ENCODE measurements at regions not wholly inside any gene's neighbourhood (a gene's known extent, or its start where the extent isn't known, plus 50 kb on each side); places are given as distances from the start of the nearest gene placed in this dataset.
A peak's percentile ranks its signal among the peaks of the same experiment; 100 is the strongest.

DNA sequence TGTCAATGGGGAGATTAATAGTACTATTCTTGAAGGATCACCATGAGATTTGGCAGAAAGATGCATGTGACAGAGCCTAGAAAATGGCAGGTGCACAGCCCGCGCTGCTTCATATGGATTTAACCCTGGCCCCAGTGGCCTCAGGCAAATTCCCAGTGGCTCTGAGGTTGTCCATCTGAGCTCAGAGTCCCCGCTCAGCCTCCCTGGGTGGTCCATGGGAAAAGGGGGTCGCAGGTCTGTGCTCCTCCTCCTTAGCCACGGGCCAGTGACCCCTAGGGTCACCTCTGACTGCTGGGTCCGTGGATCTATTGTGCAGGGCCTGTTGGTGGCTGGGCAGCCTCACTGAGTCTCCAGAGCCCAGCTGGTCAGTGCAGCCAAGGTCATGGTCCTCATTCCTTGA lies 93.3 kb upstream of the BOD1 start:
- DNase-seq (ENCODE audit: low spot score in 2 of 2): no peak
- H3K27me3 ChIP-seq: no peaks in the 10 kb centered on the region
- no peak overlapping the region for H3K27ac ChIP-seq
- H3K9me3 ChIP-seq: no peaks in the 10 kb centered on the region
- no peaks in the 10 kb centered on the region for H3K36me3 ChIP-seq
- WGBS: 68% methylated on average over 5 of the region's 6 CpGs
- TF ChIP-seq EP300 (IDR thresholded peaks at IDR 0.05) (no peak), POLR2A (IDR thresholded peaks at IDR 0.05) (no peak), POLR2AphosphoS5 (IDR thresholded peaks at IDR 0.05) (no peak)
- TF ChIP-seq, protein P1, sequence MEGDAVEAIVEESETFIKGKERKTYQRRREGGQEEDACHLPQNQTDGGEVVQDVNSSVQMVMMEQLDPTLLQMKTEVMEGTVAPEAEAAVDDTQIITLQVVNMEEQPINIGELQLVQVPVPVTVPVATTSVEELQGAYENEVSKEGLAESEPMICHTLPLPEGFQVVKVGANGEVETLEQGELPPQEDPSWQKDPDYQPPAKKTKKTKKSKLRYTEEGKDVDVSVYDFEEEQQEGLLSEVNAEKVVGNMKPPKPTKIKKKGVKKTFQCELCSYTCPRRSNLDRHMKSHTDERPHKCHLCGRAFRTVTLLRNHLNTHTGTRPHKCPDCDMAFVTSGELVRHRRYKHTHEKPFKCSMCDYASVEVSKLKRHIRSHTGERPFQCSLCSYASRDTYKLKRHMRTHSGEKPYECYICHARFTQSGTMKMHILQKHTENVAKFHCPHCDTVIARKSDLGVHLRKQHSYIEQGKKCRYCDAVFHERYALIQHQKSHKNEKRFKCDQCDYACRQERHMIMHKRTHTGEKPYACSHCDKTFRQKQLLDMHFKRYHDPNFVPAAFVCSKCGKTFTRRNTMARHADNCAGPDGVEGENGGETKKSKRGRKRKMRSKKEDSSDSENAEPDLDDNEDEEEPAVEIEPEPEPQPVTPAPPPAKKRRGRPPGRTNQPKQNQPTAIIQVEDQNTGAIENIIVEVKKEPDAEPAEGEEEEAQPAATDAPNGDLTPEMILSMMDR (IDR thresholded peaks at IDR 0.05): no peak
- peaks cover 9% of the 10 kb centered on the region for H3K4me1 ChIP-seq
- no peak overlapping the region for H3K4me3 ChIP-seq

DNA sequence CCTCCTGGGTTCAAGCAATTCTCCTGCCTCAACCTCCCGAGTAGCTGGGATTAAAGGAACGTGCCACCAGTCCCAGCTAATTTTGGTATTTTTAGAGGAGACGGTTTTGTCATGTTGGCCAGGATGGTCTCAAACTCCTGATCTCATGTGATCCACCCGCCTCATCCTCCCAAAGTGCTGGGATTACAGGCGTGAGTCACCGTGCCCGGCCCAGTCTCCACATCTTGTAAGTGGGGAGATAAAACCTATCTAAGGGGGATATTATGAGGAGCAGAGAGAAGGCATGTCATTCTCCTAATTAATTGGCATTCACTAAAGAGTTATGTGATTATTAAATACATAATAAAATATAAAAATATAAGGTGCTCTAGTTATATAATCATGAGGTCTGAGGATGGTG lies 94.1 kb upstream of the BOD1 start:
- Histone ChIP-seq H3K36me3 (no peaks in the 10 kb centered on the region), H3K4me3 (no peak overlapping the region), H3K27ac (no peak overlapping the region), H3K4me1 (peaks cover 9% of the 10 kb centered on the region), H3K9me3 (no peaks in the 10 kb centered on the region), H3K27me3 (no peaks in the 10 kb centered on the region)
- TF ChIP-seq, protein P1 (IDR thresholded peaks at IDR 0.05): no peak
- TF ChIP-seq POLR2A (IDR thresholded peaks at IDR 0.05) (no peak), EP300 (IDR thresholded peaks at IDR 0.05) (no peak), POLR2AphosphoS5 (IDR thresholded peaks at IDR 0.05) (no peak)
- 92% methylated on average over 7 of the region's 7 CpGs for WGBS
- DNase-seq (ENCODE audit: low spot score in 2 of 2): no peak

DNA sequence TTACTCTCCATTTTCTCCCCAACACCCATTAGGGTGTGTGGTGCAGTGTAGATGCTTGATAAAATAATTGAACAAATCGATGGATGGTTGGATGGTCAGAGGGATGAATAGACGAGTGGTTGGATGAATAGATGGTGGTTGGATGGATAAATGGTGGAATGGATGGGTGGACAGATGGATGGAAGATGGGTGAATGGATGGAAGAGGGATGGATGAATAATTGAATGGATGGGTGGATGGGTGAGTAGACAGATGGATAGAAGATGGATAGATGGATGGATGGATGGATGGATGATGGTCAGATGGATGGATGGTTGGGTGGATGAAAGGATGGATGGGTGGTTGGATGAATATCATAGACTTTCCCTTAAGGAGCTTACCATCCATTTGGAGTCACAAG lies 95.0 kb upstream of the BOD1 start:
- Histone ChIP-seq H3K4me3 (no peak overlapping the region), H3K27me3 (no peaks in the 10 kb centered on the region), H3K36me3 (no peaks in the 10 kb centered on the region), H3K9me3 (no peaks in the 10 kb centered on the region), H3K4me1 (peaks cover 12% of the 10 kb centered on the region), H3K27ac (no peak overlapping the region)
- no peak for DNase-seq (ENCODE audit: low spot score in 2 of 2)
- TF ChIP-seq EP300 (IDR thresholded peaks at IDR 0.05) (no peak), POLR2A (IDR thresholded peaks at IDR 0.05) (no peak), POLR2AphosphoS5 (IDR thresholded peaks at IDR 0.05) (no peak)
- TF ChIP-seq, protein P1 (IDR thresholded peaks at IDR 0.05): no peak
- WGBS: 95% methylated on average over 2 of the region's 2 CpGs

DNA sequence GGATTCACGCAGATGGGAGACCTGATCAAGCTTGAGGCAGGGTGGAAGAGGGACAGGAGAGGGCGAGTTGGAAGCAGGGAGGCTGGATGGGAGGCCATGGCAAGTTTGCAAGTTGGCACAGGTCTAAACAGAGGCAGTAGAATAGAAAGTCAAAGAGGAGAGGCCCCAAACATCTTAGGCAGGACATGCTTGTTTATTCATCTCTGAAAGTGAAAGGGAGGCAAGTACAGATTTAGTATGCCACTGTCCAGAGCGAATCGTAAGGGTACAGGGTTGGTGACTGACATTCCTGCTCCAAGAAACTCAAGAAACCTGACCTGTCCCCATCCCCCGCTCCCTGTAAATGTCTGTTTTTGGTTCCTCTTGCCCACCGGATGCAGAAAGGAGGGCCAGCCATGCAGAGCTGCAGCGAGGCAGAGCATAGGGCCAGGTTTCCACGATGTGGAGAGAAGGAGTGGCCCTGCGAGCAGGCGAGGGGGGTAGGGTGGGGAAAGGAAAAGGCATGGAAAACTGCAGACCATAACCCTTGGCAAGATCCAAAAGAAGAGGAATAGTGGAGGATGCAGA lies 96.2 kb upstream of the BOD1 start:
- 79% methylated on average over 10 of the region's 10 CpGs for whole genome bisulfite sequencing
- peaks cover 4% of the 10 kb centered on the region for H3K4me1 ChIP-seq
- no peak overlapping the region for H3K4me3 ChIP-seq

DNA sequence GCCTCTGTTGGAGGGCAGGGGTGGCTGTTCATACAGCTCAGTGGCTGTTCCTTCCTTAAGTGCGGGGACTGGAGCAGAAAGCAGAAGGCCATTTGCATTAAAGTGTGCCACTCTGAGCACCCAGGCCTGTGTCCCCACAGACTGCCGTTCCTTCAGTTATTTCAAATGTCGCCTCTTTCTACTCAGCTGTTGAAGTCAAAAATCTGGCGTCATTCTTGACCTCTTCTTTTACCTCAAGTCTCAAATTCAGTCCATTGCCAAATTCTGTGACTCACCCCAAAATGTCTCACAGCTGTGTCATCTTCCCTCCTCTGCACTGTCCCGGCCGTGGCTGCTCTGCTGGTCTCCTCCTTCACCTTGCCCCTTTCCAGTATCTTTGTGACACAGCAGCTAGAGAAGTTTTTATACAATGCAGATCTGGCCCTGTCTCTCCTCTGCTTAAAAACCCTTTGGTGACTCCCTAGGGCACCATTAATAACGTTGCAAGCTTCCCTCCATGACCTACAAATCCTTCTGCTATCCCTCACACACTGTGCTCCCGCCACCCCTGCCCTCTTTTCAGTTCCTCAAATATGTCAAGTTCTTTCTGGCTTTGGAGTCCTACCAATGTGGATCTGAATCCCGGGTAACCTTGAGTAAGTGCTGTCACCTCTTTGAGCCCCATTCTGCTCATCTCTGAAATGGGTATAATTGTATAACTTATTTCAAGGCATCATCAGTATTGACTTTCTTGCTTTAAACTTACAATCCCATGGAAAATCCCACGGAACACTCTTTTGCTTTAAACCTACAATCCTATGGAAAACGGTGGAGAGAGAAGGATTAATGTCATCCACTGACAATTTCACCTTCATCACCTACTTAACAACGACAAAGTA lies 98.3 kb upstream of the BOD1 start:
- DNase-seq (ENCODE audit: low spot score in 2 of 2): no peak
- TF ChIP-seq POLR2AphosphoS5 (IDR thresholded peaks at IDR 0.05): no peak
- TF ChIP-seq POLR2A (IDR thresholded peaks at IDR 0.05): no peak
- TF ChIP-seq, protein P1 (IDR thresholded peaks at IDR 0.05): no peak
- TF ChIP-seq EP300 (IDR thresholded peaks at IDR 0.05): no peak
- Histone ChIP-seq H3K27ac (no peak overlapping the region), H3K4me1 (peaks cover 2% of the 10 kb centered on the region), H3K9me3 (no peaks in the 10 kb centered on the region), H3K36me3 (no peaks in the 10 kb centered on the region), H3K4me3 (no peak overlapping the region), H3K27me3 (no peaks in the 10 kb centered on the region)
- 62% methylated on average over 12 of the region's 12 CpGs for WGBS

More for the DNA sequence above, 96.2 kb upstream of the BOD1 start:
- Histone ChIP-seq H3K27me3 (no peaks in the 10 kb centered on the region), H3K9me3 (no peaks in the 10 kb centered on the region), H3K36me3 (no peaks in the 10 kb centered on the region), H3K27ac (no peak overlapping the region)
- TF ChIP-seq EP300 (IDR thresholded peaks at IDR 0.05) (no peak), POLR2A (IDR thresholded peaks at IDR 0.05) (no peak), POLR2AphosphoS5 (IDR thresholded peaks at IDR 0.05) (no peak)
- TF ChIP-seq, protein P1 (IDR thresholded peaks at IDR 0.05): no peak
- DNase-seq (ENCODE audit: low spot score in 2 of 2): peak in 1 of 2 donors; percentile 19

Data from suprapubic skin (tissue), 4 donors.